HG03139 (cell line): ENCODE measurements at regions not wholly inside any gene's neighbourhood (a gene's known extent, or its start where the extent isn't known, plus 50 kb on each side); places are given as distances from the start of the nearest gene placed in this dataset.
"Not testable (repeated sequence)": the region's sequence is repeated elsewhere in the genome, so short reads cannot be mapped to it uniquely, and the experiment has no call there.

Experiments used
- ATAC-seq: cut with Tn5 transposase; IDR thresholded peaks from one replicate; pipeline ENCODE4 v1.9.1; 2021; ENCODE audit not compliant: unreplicated experiment

- no peak for ATAC-seq
These were observed 303.7 kb upstream of the PAPPA start for GRCh38 chr9:115849679-115850412.

GRCh38 chr9:115850548-115851304 is 302.9 kb upstream of the PAPPA start:
- ATAC-seq, result no peak

GRCh38 chr9:115855458-115856133 is 298.0 kb upstream of the PAPPA start:
- no peak for ATAC-seq

GRCh38 chr9:115858421-115858820 is 295.2 kb upstream of the PAPPA start:
- not testable (repeated sequence) for ATAC-seq

GRCh38 chr9:115862021-115862420 is 291.6 kb upstream of the PAPPA start:
- no peak for ATAC-seq

GRCh38 chr9:115864581-115864980 is 289.0 kb upstream of the PAPPA start:
- no peak for ATAC-seq

- ATAC-seq, result no peak
These were observed 286.3 kb upstream of the PAPPA start for GRCh38 chr9:115867326-115867725.

- no peak for ATAC-seq
These were observed 275.6 kb upstream of the PAPPA start for GRCh38 chr9:115877852-115878438.

GRCh38 chr9:115879451-115879850 is 274.1 kb upstream of the PAPPA start:
- no peak for ATAC-seq

- no peak for ATAC-seq
These were observed 273.2 kb upstream of the PAPPA start for GRCh38 chr9:115880221-115880885.

GRCh38 chr9:115882911-115883310 is 270.7 kb upstream of the PAPPA start:
- no peak for ATAC-seq

GRCh38 chr9:115883467-115884329 is 269.9 kb upstream of the PAPPA start:
- ATAC-seq, result no peak

GRCh38 chr9:115884846-115885245 is 268.7 kb upstream of the PAPPA start:
- no peak for ATAC-seq

- no peak for ATAC-seq
These were observed 265.5 kb upstream of the PAPPA start for GRCh38 chr9:115888131-115888530.

GRCh38 chr9:115891929-115892328 is 261.7 kb upstream of the PAPPA start:
- no peak for ATAC-seq

- not testable (repeated sequence) for ATAC-seq
These were observed 255.1 kb upstream of the PAPPA start for GRCh38 chr9:115898478-115898877.

GRCh38 chr9:115900698-115901097 is 252.9 kb upstream of the PAPPA start:
- ATAC-seq, result no peak

GRCh38 chr9:115910959-115911358 is 242.6 kb upstream of the PAPPA start:
- ATAC-seq, result no peak

- no peak for ATAC-seq
These were observed 241.5 kb upstream of the PAPPA start for GRCh38 chr9:115912086-115912485.

GRCh38 chr9:115913696-115914095 is 239.9 kb upstream of the PAPPA start:
- no peak for ATAC-seq
